Uterus (tissue), 2 donors: ENCODE measurements at regions not wholly inside any gene's neighbourhood (a gene's known extent, or its start where the extent isn't known, plus 50 kb on each side); places are given as distances from the start of the nearest gene placed in this dataset.

Experiments
- CTCF ChIP-seq, 4 experiments: fragments of 200-600 bp in 2 of 4; fragments of 450-650 bp in 2 of 4; sonication (generic) in 2 of 4; IDR thresholded peaks; one replicate each; pipeline ENCODE4 v1.5.1; 2016 to 2019; ENCODE audit warnings: antibody characterized with exemption in 4 of 4, mild to moderate bottlenecking in 2 of 4, moderate library complexity in 1 of 4
- POLR2A ChIP-seq, 2 donors: fragments of 450-650 bp; IDR thresholded peaks; one replicate each; pipeline ENCODE4 v1.6.1; 2016; ENCODE audit warnings: antibody characterized with exemption in 2 of 2, mild to moderate bottlenecking in 1 of 2, moderate library complexity in 1 of 2

- no peak for TF ChIP-seq CTCF (IDR thresholded peaks at IDR 0.05)
- TF ChIP-seq POLR2A (IDR thresholded peaks at IDR 0.05) = no peak
These were observed 339.3 kb downstream of the ARL6IP6 start for GRCh38 chr2:153057743-153058142.
